ENCODE measurements at regions not wholly inside any gene's neighbourhood (a gene's known extent, or its start where the extent isn't known, plus 50 kb on each side); places are given as distances from the start of the nearest gene placed in this dataset.

GRCh38 chr6:156028335-156029131 lies 572.9 kb upstream of the NOX3 start:
- ATAC-seq: no peak
- DNase-seq (ENCODE audit: low spot score): no peak

DNA sequence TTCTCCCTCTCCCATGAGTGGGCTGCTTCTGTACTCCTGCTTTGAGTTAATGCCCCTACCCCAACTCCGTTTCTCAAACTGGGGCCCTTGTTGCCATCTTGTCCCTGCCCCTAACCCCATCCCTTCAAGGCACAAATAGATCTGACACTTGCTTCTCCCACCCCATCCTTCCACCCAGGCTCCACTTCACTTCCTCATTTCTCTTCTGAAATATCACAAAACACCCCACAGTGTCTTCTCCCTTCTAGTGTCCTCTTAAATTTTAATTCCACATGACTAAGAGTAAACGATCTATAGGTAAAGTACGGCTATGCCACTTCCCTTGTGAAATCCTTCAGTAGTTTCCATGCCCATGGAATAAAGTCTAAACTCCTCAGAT lies 571.6 kb upstream of the NOX3 start:
- ATAC-seq: no peak
- no peak for DNase-seq (ENCODE audit: low spot score)

- ATAC-seq: no peak
- DNase-seq (ENCODE audit: low spot score): no peak
Observed at GRCh38 chr6:156026486-156027247, 571.0 kb upstream of the NOX3 start.

- ATAC-seq: no peak
Observed at GRCh38 chr6:156024339-156024738, 568.7 kb upstream of the NOX3 start.

DNA sequence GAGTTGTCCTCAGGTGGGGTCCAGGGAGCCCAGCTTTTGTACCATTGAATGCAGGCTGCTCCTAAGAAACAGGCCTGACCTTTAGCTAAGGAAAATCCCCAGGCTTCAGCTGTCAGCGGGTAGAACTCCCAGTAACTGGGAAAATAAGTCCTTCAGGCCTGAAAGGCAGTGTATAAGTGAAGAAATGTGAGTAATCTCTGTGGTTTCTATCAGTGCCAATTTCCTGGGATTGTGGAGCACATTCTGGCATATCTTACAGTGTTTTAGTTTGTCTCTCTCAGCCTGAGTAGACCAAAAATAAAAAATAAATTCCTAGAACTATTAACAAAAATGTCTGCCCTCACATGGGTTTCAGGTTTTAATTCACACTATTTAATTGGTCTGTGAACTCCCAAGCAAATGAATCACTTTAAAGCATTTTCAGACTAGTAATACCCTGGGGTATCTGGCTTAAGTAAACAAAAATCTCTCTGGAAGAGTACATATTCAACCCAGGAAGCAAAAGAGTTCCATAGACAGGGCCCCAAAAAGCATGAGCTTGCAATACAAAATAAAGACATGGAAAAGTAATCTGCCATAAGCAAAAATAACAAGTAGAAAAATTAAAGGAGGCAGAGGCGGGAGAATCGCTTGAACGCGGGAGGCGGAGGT lies 566.2 kb upstream of the NOX3 start:
- DNase-seq (ENCODE audit: low spot score) (no peak), ATAC-seq (no peak)

More at GRCh38 chr6:156024339-156024738, 568.7 kb upstream of the NOX3 start:
- no peak for DNase-seq (ENCODE audit: low spot score)

DNA sequence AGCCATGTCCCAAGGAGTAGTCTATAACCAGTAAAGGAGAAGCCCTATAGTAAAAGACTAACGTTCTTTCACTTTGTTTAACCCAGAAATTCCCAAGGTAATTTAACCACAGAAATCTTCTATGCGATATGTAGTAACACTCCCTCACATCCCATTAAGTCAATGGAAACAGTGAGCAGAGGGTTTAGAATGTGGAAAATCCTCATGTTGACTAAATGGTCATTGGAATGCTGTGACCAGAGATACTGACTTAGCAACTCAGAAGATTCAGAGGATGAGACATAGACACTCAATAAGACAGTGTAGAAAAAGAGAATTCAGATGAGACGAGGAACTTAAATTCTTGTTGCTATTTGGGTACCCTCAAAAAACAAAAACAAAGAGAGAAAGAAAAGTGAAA lies 562.2 kb upstream of the NOX3 start:
- ATAC-seq (no peak), DNase-seq (ENCODE audit: low spot score) (no peak)

DNA sequence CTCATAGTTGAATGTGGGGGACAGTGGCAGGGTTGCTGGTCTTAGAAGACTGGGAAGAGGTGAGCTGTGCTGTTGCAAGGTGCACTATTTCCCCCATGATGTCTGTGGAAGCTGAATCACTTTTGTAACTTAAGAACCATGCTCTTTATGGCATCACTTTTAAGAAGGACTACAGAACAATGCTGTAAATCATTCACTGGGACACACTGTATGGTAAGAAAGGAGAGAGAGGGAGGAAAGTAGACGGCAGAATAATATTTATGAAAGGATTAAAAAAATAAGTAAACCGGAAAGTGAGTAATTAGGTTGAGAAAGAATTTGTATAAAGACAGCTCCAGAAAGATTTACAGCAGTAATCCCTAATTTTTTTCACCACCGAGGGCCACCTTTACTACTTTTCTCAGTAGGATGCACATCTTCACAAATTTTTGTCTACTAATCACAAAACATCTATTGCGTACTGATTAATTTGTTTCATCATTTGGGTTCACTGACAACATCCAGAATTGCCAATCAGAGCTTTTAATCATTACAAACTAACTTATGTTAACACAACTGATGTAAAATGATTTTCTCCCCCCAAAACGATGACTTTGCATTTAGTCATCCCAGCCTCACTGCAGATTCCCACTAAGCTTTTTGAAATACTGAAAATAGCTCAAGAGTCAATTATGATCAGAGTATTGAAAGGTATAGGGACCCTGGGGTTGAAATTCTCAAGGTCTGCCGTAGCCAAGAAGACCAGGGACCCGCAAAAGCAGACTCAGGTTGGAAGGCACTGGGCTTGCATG lies 560.7 kb upstream of the NOX3 start:
- no peak for ATAC-seq

DNA sequence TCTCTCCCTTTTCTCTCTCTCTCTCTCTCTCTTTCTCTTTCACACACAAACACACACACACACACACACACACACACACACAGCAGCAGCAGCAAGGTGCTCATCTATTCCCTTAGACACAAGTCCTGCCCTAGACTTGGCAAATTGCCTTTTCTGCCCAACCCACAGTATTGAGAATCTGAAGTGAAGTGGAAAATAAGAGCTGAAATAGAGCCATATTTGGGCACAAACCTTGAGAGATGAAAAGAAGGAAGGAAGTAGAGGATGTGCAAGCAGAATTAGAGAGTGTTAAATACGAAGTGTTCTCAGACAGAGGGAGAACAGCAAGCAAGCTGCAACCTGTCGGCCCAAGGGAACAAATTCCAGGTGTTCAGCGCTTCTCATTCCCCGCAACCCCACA lies 557.5 kb upstream of the NOX3 start:
- ATAC-seq (no peak), DNase-seq (ENCODE audit: low spot score) (no peak)

More for the DNA sequence above, 560.7 kb upstream of the NOX3 start:
- no peak for DNase-seq (ENCODE audit: low spot score)

GRCh38 chr6:156009656-156010055 lies 554.0 kb upstream of the NOX3 start:
- DNase-seq (ENCODE audit: low spot score) (no peak), ATAC-seq (no peak)

- no peak for ATAC-seq
- no peak for DNase-seq (ENCODE audit: low spot score)
Observed at GRCh38 chr6:156004796-156005195, 549.2 kb upstream of the NOX3 start.

- no peak for ATAC-seq
- DNase-seq (ENCODE audit: low spot score): no peak
Observed at GRCh38 chr6:155996151-155996550, 540.5 kb upstream of the NOX3 start.

- ATAC-seq (no peak), DNase-seq (ENCODE audit: low spot score) (no peak)
Observed at GRCh38 chr6:155995281-155995680, 539.6 kb upstream of the NOX3 start.

- ATAC-seq: no peak
Observed at GRCh38 chr6:155994086-155994485, 538.4 kb upstream of the NOX3 start.

DNA sequence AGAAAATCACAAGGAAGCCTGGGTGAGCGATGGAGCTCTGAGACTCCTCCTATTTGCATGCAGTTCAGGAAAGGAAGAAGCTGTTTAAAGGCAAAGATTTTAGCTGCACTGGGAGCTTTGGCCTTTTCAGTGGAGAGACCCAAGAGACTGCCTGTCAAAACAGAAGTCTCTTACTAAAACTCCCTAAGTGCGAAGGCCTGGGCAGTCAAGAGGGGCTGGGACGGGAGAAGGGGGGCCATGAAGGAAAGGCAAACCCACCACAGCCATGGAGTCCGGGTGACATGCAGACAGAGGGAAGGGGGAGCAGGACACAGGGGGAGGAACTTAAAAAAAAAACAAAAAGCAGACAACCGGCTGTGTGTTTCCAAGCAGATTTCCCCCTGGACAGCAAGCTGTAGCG lies 537.6 kb upstream of the NOX3 start:
- ATAC-seq: no peak
- no peak for DNase-seq (ENCODE audit: low spot score)

More at GRCh38 chr6:155994086-155994485, 538.4 kb upstream of the NOX3 start:
- no peak for DNase-seq (ENCODE audit: low spot score)

DNA sequence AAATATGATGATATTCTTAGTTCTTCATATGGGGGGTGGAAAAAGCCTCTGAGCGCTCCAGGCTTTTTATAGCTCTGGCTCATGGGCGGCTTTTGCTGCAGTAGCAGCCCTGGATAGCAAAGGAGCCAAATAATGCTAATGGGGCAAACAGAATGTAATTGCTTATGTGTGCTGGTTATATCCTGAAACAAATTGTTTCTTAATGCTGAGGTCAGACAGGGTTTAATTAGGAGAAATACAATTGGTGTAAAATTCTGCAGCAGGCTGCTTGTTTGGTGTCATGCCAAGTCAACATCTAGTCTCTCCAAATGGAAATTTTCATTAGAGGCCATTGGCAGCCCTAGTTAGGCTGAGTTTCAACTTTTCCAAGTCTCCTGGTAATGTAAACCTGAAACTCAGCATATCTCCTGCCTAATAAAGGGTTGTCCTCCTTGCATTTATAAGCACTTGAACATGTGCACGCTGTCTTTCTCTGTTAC lies 530.1 kb upstream of the NOX3 start:
- ATAC-seq: peak; percentile 36
- no peak for DNase-seq (ENCODE audit: low spot score)

DNA sequence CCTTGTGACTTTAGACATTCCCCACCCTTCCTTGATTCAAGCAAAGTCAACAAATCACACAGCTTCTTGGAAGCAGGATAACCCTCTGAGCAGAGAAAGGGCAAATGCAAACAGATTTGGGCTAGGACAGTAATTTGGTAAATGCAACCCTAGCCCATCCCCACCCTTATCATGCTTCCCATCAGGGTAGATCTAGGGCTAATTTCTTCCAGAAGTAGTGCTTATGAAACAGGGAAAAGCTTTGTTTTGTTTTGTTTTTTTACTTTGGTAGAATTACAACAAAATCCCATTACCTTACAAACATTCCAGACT lies 525.1 kb upstream of the NOX3 start:
- no peak for ATAC-seq

DNA sequence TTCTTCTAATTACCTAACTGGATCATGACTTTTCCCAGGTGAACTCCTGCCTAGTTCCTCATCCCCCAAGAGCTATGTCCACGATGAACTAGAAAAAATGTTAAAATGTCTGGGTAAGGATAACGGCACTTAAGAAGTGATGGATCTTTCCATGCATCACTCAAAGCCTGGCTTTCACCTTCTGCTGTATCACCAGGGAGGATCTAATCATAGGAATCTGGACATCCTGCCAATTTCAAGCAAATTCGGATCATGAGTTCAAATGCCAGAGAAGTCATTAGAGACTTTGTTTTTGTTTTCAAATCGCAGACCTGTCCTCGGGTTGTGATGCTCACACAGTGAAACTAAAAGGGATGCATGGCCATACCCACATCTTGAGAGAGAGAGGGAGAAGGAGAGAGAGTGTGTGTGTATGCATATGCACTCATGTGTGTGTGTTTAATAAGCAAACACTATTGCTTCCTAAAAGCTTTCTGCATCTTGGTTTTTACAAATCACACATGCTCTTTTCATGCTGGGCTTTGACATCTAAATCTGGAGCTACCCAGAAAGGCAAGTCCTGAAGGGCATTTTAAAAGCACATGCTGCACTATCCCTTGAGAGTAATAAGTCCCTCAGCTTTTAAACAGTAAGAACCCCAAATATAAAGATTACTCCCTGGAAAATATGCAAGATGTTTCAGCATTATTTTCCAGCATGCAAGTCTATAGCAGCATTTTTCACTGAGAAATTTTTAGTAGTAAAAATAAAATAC lies 524.6 kb upstream of the NOX3 start:
- ATAC-seq: no peak
- DNase-seq (ENCODE audit: low spot score): no peak

More for the DNA sequence above, 525.1 kb upstream of the NOX3 start:
- DNase-seq (ENCODE audit: low spot score): no peak

DNA sequence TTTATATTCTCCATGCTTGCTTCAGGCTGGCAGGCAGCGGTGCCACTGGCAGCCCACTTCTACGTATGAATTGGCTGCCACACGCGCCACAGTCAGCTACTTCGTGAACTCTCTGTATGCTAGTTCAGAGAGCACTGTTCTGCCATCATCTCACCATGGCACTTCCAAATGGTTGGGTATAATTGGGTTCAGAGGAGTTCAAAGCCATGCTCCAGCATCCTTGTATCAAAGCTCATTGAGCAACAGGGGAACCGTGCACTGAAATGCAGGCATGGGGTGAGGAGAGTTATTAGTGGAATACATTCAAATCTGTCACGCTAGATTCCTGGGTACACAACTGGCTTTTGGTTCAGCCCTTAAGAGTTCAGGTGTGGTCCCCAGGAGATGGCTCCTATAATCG lies 519.9 kb upstream of the NOX3 start:
- DNase-seq (ENCODE audit: low spot score): no peak
- no peak for ATAC-seq

DNA sequence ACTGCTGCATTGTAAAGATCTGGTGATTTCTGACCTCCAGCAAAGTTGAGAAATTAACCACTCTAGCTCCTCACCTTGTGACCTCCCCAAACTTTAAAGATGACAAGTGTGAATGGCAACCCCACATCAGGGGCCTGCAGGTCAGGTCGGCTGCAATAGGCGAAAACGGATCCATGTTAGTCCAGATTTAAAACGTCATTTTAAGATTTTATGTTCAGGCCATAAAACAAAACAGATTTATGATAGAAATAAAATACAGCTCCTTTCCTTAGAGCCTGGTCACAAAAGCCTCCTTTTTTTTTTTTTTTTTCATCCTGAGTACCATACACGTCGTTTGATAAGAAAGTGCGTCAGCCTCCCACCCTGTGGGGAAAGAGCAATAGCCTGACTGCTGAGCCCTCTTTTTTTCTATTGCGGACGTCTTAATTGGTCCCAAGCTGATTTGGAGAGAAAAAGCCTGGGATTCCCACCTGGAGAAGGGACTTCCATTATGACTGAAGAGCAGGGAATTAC lies 519.2 kb upstream of the NOX3 start:
- DNase-seq (ENCODE audit: low spot score): no peak
- ATAC-seq: no peak

- DNase-seq (ENCODE audit: low spot score): no peak
- ATAC-seq: no peak
Observed at GRCh38 chr6:155974359-155974758, 518.7 kb upstream of the NOX3 start.
